NCI-H2029 (cell line): ENCODE measurements at regions not wholly inside any gene's neighbourhood (a gene's known extent, or its start where the extent isn't known, plus 50 kb on each side); places are given as distances from the start of the nearest gene placed in this dataset.

Experiments used
- DNase-seq: peaks from one replicate; lab custom pipeline; 2025; lab: John Stamatoyannopoulos, UW

DNA sequence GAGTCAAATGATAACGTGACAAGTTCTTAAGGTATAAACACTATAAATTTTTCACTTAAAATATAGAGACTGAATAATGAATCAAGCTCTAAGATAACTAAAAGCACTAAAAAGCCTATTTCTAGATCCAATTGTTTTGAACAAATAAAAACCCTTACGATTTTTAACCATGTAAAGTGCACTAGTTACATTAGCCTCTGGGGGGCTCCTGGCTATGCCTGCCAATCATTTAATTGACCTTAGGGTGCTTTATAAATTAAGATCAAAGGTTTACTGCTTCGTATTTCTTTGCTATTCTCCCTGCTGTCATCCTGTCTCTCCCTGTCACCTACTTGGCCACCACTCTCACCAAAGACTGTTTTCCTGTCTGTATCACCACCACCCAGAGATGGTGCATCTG, 133.4 kb downstream of the ESM1 start:
- DNase-seq, result no peak

- no peak for DNase-seq
Measured at GRCh38 chr5:54851449-54851848, 133.9 kb downstream of the ESM1 start.

- no peak for DNase-seq
Measured at GRCh38 chr5:54848581-54848980, 136.8 kb downstream of the ESM1 start.

DNA sequence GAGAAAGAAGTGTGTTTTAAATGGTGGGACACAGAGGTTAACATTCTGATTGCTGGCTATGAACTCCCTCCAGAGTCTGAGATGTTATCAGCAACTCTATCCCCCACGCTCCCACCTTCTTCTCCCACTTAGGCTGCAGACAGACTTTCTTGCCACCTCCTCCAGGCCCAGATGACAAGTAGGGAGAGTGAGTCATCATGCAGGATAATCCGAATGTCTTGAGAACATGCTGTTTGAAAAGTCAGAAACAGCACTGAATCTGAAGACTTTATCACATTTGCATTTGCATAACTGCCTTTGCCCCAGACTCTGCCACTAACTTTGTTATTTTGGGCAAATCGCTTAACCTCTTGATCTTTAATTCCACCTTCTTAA, 139.8 kb downstream of the ESM1 start:
- no peak for DNase-seq

GRCh38 chr5:54844905-54845566, 140.4 kb downstream of the ESM1 start:
- DNase-seq, result peak; percentile 1

DNA sequence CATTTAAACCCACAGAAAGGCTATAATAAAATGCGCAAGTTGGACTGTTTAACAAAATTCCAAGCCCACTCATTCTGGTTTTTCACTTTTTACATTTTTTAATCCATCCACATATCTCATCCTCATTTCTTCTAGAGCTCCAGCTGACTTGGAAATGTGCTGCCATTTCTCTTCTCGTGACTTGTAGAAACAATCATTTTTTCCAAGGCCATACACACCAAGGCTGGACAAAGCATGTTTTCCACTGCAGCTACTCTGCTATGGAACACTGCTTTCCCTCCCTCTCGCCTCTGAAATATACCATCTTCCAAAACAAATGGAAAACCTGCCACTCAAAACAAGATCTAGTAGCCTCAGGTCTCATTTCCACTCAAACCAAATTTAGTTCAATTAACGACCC, 141.1 kb downstream of the ESM1 start:
- no peak for DNase-seq

DNA sequence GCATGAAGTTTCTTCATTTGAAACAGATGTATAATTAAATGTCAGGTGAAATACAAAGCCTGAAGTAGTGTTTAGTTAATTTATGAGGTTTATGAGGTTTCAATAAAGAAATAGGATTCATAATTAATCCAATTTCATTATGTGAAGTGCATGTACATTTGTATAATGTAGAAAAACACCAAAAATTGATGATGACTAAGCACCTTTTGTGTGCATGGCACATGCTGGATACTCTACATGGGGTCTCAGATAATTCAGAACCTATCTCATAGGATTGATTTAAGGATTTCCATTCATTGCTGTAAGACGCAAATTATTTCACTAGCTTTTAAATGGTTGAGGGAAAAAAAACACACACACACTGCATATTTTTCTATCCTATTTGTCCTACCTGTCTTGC, 143.9 kb downstream of the ESM1 start:
- DNase-seq, result no peak

DNA sequence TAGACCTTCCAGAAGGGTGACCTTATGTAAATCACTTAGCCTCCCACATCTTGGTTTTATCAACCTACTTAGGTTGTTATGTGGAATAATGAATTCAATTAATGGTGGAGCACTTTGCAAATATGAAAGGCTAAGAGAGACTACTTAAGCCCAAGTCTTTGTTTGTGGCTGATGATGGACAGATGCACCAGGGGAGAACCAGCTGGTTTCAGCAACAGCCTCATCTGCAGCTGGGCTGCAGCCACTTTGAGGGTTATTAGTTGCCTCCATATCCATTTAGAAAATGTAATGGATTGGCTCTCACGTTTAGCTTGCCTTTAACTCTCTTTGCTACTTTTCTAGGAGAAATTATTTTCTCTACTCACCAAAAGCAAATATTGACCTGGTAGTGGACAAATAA, 146.6 kb downstream of the ESM1 start:
- DNase-seq, result peak; percentile 3

DNA sequence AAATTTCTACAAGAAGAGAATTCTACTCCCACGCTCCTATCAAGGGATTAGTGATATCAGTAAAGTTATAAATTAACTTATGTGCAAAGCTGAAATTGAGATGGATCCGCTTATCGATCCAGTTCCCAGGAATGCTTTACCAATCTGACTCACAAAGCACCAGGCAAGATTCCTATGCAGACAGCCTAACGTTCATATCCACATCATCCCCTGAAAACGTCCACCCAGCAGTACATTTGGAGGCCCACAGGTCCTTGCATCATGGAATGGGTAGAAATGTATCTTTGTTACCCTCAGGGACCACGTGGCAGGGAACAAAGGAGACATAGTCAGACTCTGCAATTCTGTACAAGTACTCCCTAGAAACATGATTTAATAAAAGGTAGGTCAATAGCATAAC, 147.4 kb downstream of the ESM1 start:
- peak; percentile 0 for DNase-seq

DNA sequence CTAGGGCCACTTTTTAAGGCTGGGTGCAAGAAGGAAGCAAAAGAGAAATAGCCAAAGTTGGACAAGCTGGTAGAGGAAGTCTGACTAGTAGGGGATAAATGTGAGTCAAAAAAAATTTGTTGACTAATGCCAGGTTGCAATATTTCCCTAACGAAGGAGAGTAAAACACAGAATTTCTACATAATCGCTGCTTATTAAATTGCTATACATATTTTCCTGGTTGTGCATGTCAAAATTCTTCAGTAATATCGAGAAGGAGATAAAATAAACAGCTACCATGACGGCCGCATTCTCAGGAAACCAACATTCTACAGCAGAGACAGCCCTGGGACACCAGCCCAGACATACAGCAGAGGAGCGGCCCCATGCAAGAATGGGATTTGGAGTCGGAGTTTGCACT, 148.3 kb downstream of the ESM1 start:
- no peak for DNase-seq

DNA sequence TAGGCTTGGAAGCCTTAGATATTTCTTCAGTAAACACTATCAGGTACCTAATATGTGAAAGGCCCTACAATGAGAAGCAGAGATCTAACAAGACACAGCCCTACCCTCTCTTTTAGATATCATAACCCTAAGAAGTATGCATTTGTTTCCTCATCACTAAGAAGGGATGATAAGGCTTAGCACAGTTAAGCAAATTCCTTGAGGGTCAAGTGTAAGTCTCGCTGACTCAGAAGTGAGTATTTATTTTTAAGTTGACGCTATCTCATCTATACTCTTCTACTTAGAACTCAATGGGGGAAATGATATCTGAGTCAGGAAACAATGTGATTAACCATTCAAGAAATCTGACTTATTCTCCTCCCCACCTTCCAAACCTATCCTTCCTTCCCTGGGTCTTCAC, 149.7 kb downstream of the ESM1 start:
- no peak for DNase-seq

- DNase-seq, result no peak
Measured at GRCh38 chr5:54834121-54834842, 151.1 kb downstream of the ESM1 start.

- DNase-seq, result no peak
Measured at GRCh38 chr5:54833590-54833989, 151.8 kb downstream of the ESM1 start.

DNA sequence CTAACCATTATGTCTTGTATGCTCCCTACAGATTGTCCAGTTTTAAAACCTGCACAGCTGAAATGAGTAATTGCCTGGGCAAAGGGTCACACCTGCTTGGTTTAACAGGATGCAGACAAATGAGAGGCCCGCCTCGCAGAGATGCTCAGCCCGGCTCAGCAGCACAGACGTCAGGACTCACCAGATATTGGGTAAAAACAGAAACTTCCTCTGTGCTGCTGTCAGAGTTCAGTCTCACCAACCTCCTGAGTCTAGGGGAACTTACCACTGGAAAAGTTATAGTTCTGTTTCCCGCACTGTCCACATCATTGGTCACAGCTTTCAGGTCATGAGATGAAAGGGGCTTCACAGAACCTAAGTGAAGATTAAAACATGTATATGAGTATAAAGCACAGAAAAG, 152.5 kb downstream of the ESM1 start:
- no peak for DNase-seq

GRCh38 chr5:54832045-54832444, 153.3 kb downstream of the ESM1 start:
- no peak for DNase-seq

DNA sequence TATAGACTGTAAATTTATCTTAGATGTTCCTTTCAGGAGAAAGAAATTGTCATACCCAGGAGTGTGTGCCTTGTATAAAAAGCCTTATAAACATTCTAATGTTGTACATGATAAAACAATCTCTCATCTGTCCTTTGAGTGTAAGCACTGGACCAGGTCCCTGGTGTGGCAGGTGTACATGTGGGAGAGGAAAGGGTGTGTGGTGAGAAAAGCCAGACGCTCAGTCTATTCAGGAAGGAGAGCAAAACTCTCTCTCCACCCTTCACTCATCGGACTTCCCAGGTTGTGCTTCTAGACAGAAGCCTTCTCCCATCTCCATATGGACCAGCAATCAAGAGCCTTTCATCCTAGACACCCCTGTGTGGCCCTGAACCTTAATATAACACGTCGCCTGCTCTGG, 154.2 kb downstream of the ESM1 start:
- no peak for DNase-seq

DNA sequence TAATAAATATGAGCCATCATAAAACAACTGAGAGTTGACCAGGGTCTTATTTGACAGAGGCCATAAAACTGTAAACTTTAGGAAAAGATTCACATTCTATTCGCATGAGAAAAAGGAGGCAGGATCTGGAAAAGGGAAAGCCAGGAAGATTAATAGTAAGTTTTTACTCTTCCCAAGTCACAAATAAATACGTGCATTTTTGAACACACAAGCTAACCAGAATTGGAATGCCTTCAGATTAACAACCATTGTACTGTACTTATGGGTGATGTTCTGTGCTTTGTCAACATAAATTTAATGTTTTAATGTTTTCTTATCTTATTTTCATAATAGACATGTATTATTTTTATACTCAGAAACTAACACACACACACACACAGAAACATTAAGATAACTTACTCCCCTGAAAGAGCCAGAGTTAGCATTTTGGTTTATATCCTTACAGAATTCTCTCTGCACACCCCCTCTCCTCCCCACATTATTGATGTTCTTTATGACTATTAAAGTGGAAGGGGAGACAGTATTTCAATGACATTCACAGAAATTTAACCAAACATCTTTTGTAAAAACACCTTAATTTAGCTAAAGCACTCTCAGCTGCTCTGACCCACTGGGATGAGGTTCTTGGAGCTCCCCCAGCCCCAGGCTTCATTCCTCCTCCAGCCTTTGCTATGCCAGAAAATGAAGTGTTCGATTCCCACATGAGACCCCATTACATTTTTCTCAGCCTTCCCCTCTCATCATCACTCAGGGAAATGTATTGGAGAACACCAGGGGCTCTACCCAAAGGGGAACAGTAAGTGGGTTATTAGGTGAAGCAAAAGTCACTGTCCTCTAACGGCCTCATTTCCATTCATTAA, 155.5 kb downstream of the ESM1 start:
- no peak for DNase-seq

- DNase-seq, result no peak
Measured at GRCh38 chr5:54829102-54829501, 156.3 kb downstream of the ESM1 start.

GRCh38 chr5:54828151-54828550, 157.2 kb downstream of the ESM1 start:
- no peak for DNase-seq

- no peak for DNase-seq
Measured at GRCh38 chr5:54825005-54825404, 160.4 kb downstream of the ESM1 start.

GRCh38 chr5:54823006-54823405, 162.4 kb downstream of the ESM1 start:
- DNase-seq, result no peak

DNA sequence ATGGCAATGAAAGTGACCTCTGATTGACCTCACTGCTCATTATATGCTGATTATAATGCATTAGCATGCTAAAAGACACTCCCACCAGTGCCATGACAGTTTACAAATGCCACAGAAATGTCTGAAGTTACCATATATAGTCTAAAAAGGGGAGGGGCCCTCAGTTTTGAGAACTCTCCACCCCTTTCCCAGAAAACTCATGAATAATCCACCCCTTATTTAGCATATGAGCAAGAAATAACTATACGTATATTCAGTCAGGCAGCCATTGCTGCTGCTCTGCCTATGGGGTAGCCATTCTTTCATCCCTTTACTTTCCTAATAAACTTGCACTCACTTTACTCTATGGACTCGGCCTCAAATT, 163.1 kb downstream of the ESM1 start:
- DNase-seq, result no peak
